Mesenchymal stem cell (in vitro differentiated cells and primary cell): ENCODE measurements at regions not wholly inside any gene's neighbourhood (a gene's known extent, or its start where the extent isn't known, plus 50 kb on each side); places are given as distances from the start of the nearest gene placed in this dataset.

ENCODE experiments used
- DNase-seq: peaks from one replicate; pipeline ENCODE4 v3.0.0-alpha.2; 2013
- H2AFZ ChIP-seq: one replicate; pipeline ENCODE4 v1.6.1; 2013; ENCODE audit warnings: low read depth, mild to moderate bottlenecking, control low read depth, inconsistent platforms, low read length, moderate library complexity
- H2AK5ac ChIP-seq: 2 replicates; pipeline ENCODE4 v1.6.1; 2013; ENCODE audit warnings: low read length, moderate library complexity, mild to moderate bottlenecking, inconsistent platforms; ENCODE audit not compliant: severe bottlenecking
- H2BK120ac ChIP-seq: one replicate; pipeline ENCODE4 v1.6.1; 2013; ENCODE audit warnings: low read depth, mild to moderate bottlenecking, inconsistent platforms, low read length, moderate library complexity
- H2BK12ac ChIP-seq, 2 experiments: one replicate each; pipeline ENCODE4 v1.6.1; 2013; ENCODE audit warnings: inconsistent platforms in 2 of 2, low read length in 2 of 2, mild to moderate bottlenecking in 2 of 2, moderate library complexity in 2 of 2, control low read depth in 1 of 2
- H2BK15ac ChIP-seq: one replicate; pipeline ENCODE4 v1.6.1; 2013; ENCODE audit warnings: mild to moderate bottlenecking, low read depth, inconsistent platforms; ENCODE audit not compliant: poor library complexity, severe bottlenecking
- H2BK5ac ChIP-seq: 2 replicates; pipeline ENCODE4 v1.6.1; 2013; ENCODE audit warnings: low read depth, mild to moderate bottlenecking, low read length, control low read depth, inconsistent platforms; ENCODE audit not compliant: poor library complexity, severe bottlenecking
- H3K14ac ChIP-seq, 2 experiments: one replicate each; pipeline ENCODE4 v1.6.1; 2013; ENCODE audit warnings: inconsistent platforms in 2 of 2, low read length in 2 of 2, control low read depth in 1 of 2, mild to moderate bottlenecking in 1 of 2, moderate library complexity in 1 of 2
- H3K18ac ChIP-seq, 2 experiments: one replicate each; pipeline ENCODE4 v1.6.1; 2013; ENCODE audit warnings: inconsistent platforms in 2 of 2, low read length in 2 of 2, control low read depth in 1 of 2, low read depth in 1 of 2, mild to moderate bottlenecking in 1 of 2
- H3K23ac ChIP-seq, 2 experiments: one replicate each; pipeline ENCODE4 v1.6.1; 2013; ENCODE audit warnings: inconsistent platforms in 2 of 2, low read length in 2 of 2, mild to moderate bottlenecking in 2 of 2, moderate library complexity in 2 of 2, control low read depth in 1 of 2
- H3K27ac ChIP-seq: 2 replicates; pipeline ENCODE4 v1.5.1; 2013; ENCODE audit warnings: mild to moderate bottlenecking, moderate library complexity, low read length, control low read depth, inconsistent platforms; ENCODE audit not compliant: poor library complexity, severe bottlenecking
- H3K27me3 ChIP-seq, 2 experiments: 2 replicates each; pipeline versions ENCODE4 v1.6.1 to v1.7.0; 2013; ENCODE audit warnings: low read length in 2 of 2, mild to moderate bottlenecking in 2 of 2, moderate library complexity in 2 of 2, control low read depth in 1 of 2, inconsistent platforms in 1 of 2; ENCODE audit not compliant: control insufficient read depth in 1 of 2, insufficient read depth in 1 of 2
- H3K36me3 ChIP-seq, 2 experiments: 2 replicates each; pipeline versions ENCODE4 v1.6.1 to v1.7.0; 2013; ENCODE audit warnings: low read length in 2 of 2, control low read depth in 1 of 2, inconsistent platforms in 1 of 2, low read depth in 1 of 2, mild to moderate bottlenecking in 1 of 2; ENCODE audit not compliant: insufficient read depth in 2 of 2, control insufficient read depth in 1 of 2
- H3K4ac ChIP-seq, 2 experiments: one replicate each; pipeline ENCODE4 v1.6.1; 2013; ENCODE audit warnings: inconsistent platforms in 2 of 2, low read length in 2 of 2, mild to moderate bottlenecking in 2 of 2, moderate library complexity in 2 of 2, control low read depth in 1 of 2, low read depth in 1 of 2
- H3K4me1 ChIP-seq: 2 replicates; pipeline ENCODE4 v1.6.1; 2013; ENCODE audit warnings: low read depth, low read length, control low read depth; ENCODE audit not compliant: control insufficient read depth, insufficient read depth
- H3K4me2 ChIP-seq: 2 replicates; pipeline ENCODE4 v1.6.1; 2013; ENCODE audit warnings: low read length, mild to moderate bottlenecking, inconsistent platforms; ENCODE audit not compliant: poor library complexity, severe bottlenecking
- H3K4me3 ChIP-seq, 2 experiments: 2 replicates each; pipeline versions ENCODE4 v1.5.1 to v1.7.0; 2013; ENCODE audit warnings: low read length in 2 of 2, mild to moderate bottlenecking in 2 of 2, control low read depth in 1 of 2, low read depth in 1 of 2; ENCODE audit not compliant: insufficient read depth in 1 of 2
- H3K79me1 ChIP-seq: replicated peaks from 2 replicates; pipeline ENCODE4 v1.6.1; 2013; ENCODE audit warnings: mild to moderate bottlenecking, control low read depth, low read length, inconsistent platforms; ENCODE audit not compliant: poor library complexity, severe bottlenecking
- H3K9ac ChIP-seq: 2 replicates; pipeline ENCODE4 v1.7.0; 2013; ENCODE audit warnings: mild to moderate bottlenecking, low read length, moderate library complexity
- H3K9me3 ChIP-seq: 2 replicates; pipeline ENCODE4 v1.7.0; 2013; ENCODE audit warnings: mild to moderate bottlenecking, low read length; ENCODE audit not compliant: control insufficient read depth
- H4K8ac ChIP-seq: one replicate; pipeline ENCODE4 v1.6.1; 2013; ENCODE audit warnings: inconsistent platforms, mild to moderate bottlenecking, low read length, moderate library complexity
- H4K91ac ChIP-seq: one replicate; pipeline ENCODE4 v1.6.1; 2013; ENCODE audit warnings: mild to moderate bottlenecking, low read length, inconsistent platforms
- WGBS: methylation state at CpG from one replicate; pipeline ENCODE4 v1.1.7; 2013; ENCODE audit warnings: mixed read lengths; 5-methylcytosine and 5-hydroxymethylcytosine counted together

GRCh38 chr20:24791953-24792352, 157.1 kb upstream of the CST7 start:
- Histone ChIP-seq H4K8ac (no peak overlapping the region), H3K36me3 (no peaks in the 10 kb centered on the region), H2BK12ac (no peak overlapping the region), H3K4me1 (peaks cover 4% of the 10 kb centered on the region), H3K14ac (no peak overlapping the region), H3K79me1 (no peaks in the 10 kb centered on the region), H3K27me3 (peaks cover 0 to 66% of the 10 kb centered on the region in 2 experiments), H3K27ac (no peak overlapping the region), H2AK5ac (peak overlapping the region; percentile 13), H3K9me3 (no peaks in the 10 kb centered on the region), H3K9ac (no peak overlapping the region), H3K18ac (no peak overlapping the region), H2AFZ (no peak overlapping the region), H3K4ac (no peak overlapping the region), H3K4me2 (no peak overlapping the region), H2BK15ac (no peak overlapping the region), H2BK120ac (no peak overlapping the region), H2BK5ac (no peak overlapping the region), H4K91ac (no peak overlapping the region), H3K4me3 (no peak overlapping the region), H3K23ac (no peak overlapping the region)
- no peak for DNase-seq
- WGBS: 92% methylated on average over 2 of the region's 2 CpGs

GRCh38 chr20:24792641-24793495, 156.2 kb upstream of the CST7 start:
- Histone ChIP-seq H4K91ac (no peak overlapping the region), H3K9me3 (no peaks in the 10 kb centered on the region), H3K4me1 (peaks cover 5% of the 10 kb centered on the region), H3K79me1 (no peaks in the 10 kb centered on the region), H3K14ac (no peak overlapping the region), H3K4me3 (no peak overlapping the region), H3K4me2 (no peak overlapping the region), H3K4ac (no peak overlapping the region), H2AK5ac (no peak overlapping the region), H3K36me3 (no peaks in the 10 kb centered on the region), H2BK120ac (no peak overlapping the region), H4K8ac (no peak overlapping the region), H3K23ac (no peak overlapping the region), H3K9ac (no peak overlapping the region), H2BK12ac (no peak overlapping the region), H3K18ac (no peak overlapping the region), H3K27me3 (peaks cover 0 to 65% of the 10 kb centered on the region in 2 experiments), H2BK5ac (no peak overlapping the region), H2AFZ (no peak overlapping the region), H2BK15ac (no peak overlapping the region), H3K27ac (no peak overlapping the region)
- WGBS: 87% methylated on average over 23 of the region's 24 CpGs
- no peak for DNase-seq

- H3K14ac ChIP-seq: no peak overlapping the region
- H2AK5ac ChIP-seq: no peak overlapping the region
- peaks cover 0 to 72% of the 10 kb centered on the region in 2 experiments for H3K27me3 ChIP-seq
- H3K23ac ChIP-seq: no peak overlapping the region
- H3K79me1 ChIP-seq: no peaks in the 10 kb centered on the region
- H3K18ac ChIP-seq: no peak overlapping the region
- no peak overlapping the region for H2BK12ac ChIP-seq
- no peak for DNase-seq
- 77% methylated on average over 6 of the region's 8 CpGs for WGBS
- H3K4me1 ChIP-seq: peaks cover 15% of the 10 kb centered on the region
- no peak overlapping the region for H3K4me2 ChIP-seq
- no peak overlapping the region for H2BK120ac ChIP-seq
- H4K91ac ChIP-seq: no peak overlapping the region
- H3K27ac ChIP-seq: no peak overlapping the region
- H3K9me3 ChIP-seq: no peaks in the 10 kb centered on the region
- H2BK5ac ChIP-seq: no peak overlapping the region
- no peak overlapping the region for H3K4me3 ChIP-seq
- H3K4ac ChIP-seq: no peak overlapping the region
- H3K36me3 ChIP-seq: no peaks in the 10 kb centered on the region
- H4K8ac ChIP-seq: no peak overlapping the region
- no peak overlapping the region for H2AFZ ChIP-seq
- no peak overlapping the region for H2BK15ac ChIP-seq
- no peak overlapping the region for H3K9ac ChIP-seq
Measured at GRCh38 chr20:24795436-24795835, 153.6 kb upstream of the CST7 start.

GRCh38 chr20:24796236-24796635, 152.8 kb upstream of the CST7 start:
- Histone ChIP-seq H2AFZ (no peak overlapping the region), H3K27me3 (peaks cover 0 to 74% of the 10 kb centered on the region in 2 experiments), H3K4me3 (no peak overlapping the region), H3K36me3 (no peaks in the 10 kb centered on the region), H3K9me3 (no peaks in the 10 kb centered on the region), H3K4me2 (no peak overlapping the region), H4K8ac (no peak overlapping the region), H3K9ac (no peak overlapping the region), H2BK15ac (no peak overlapping the region), H3K18ac (no peak overlapping the region), H3K4me1 (peaks cover 15% of the 10 kb centered on the region), H4K91ac (no peak overlapping the region), H2BK120ac (no peak overlapping the region), H2AK5ac (no peak overlapping the region), H3K27ac (no peak overlapping the region), H2BK5ac (no peak overlapping the region), H2BK12ac (no peak overlapping the region), H3K79me1 (no peaks in the 10 kb centered on the region), H3K14ac (no peak overlapping the region), H3K4ac (no peak overlapping the region), H3K23ac (no peak overlapping the region)
- DNase-seq: no peak
- WGBS: 94% methylated on average over 9 of the region's 9 CpGs
